Mucosa of gallbladder (tissue), 1 donor: ENCODE measurements at regions not wholly inside any gene's neighbourhood (a gene's known extent, or its start where the extent isn't known, plus 50 kb on each side); places are given as distances from the start of the nearest gene placed in this dataset.
"Not testable (repeated sequence)": the region's sequence is repeated elsewhere in the genome, so short reads cannot be mapped to it uniquely, and the experiment has no call there.

Experiments used
- DNase-seq: peaks from one replicate; pipeline ENCODE4 v3.0.0-alpha.2; 2020; ENCODE audit warnings: low spot score
- donor health status: DM: no; HTN: no; CAD: no.

GRCh38 chr3:187999821-188000220 is 154.1 kb upstream of the LPP start:
- DNase-seq: no peak

DNA sequence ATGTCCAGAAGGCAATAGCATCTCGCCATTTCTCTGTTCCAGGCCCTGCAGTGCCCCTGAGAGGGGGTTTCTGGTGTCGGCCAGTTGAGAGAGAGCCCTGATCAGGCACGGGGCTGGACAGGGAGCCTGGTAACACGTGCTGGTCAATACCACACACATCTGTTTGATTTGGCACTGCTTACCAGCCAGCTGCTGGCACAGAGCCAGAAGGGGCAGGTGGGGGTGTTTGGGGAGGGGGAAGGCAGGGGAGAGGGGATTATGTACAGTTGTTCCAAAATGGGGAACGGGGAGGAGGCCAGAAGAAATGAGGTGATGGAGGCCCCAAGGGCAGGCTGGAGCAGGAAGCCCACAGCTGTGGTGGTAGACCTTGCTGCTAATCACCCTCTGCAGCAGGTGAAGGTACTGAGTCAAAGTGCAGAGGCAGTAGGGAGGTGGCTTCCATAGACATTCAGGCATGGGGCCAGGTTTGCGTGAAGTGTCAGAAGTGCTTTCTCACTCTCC is 153.5 kb upstream of the LPP start:
- DNase-seq: peak; percentile 45

GRCh38 chr3:188001093-188001492 is 152.9 kb upstream of the LPP start:
- no peak for DNase-seq

DNA sequence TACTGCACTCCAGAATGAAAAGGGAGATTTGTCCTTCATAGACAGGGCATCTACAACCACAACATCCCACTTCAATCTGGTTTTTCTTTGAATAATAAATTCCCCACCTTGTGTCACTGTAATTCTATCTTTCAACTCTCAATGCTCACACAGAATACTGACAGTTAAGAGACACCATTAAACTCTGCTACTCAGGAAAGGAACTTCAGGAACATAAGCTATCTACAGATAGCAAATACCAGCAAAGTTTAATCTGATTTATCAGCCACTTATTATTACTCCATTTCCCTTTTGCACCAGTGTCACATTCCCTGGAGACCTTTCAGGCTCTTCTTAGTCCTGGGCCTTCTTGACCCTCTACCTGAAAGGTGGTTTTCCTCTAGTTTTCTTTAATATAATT is 152.0 kb upstream of the LPP start:
- DNase-seq: no peak

- DNase-seq: no peak
Measured at GRCh38 chr3:188002626-188003138, 151.3 kb upstream of the LPP start.

GRCh38 chr3:188003188-188004171 is 150.5 kb upstream of the LPP start:
- DNase-seq: peak; percentile 71

DNA sequence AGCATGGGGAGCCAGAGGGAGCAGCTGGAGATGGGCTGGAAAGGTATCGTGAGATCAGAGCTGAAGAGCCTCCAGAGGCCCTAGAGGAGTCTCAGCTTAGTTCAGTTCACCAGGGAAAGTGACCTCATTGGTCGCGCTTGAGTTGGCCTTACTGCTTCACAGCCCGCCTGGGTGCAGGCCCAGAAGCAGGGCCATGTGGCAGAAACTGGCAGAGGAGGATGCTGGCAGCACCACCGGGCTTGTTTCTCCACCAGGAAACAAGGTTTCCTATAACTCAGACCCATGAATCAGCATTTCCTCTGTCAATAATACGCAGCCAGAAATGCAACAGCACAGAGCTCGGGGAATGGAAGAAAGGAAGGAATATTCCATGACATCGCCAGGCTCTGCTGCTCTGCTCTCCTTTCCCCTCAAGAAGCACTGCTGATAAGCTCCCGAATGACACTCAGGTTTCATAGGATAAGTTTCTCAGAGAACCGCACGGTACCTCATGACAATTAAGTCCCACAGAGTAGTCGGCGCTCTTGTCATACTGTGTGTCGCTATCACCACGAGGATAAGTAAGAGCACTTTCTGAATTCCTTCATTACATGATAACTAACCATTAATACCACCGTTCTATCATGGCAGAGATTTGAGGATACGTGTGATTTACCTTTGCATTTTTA is 147.1 kb upstream of the LPP start:
- DNase-seq: no peak

- DNase-seq: no peak
Measured at GRCh38 chr3:188007897-188008296, 146.1 kb upstream of the LPP start.

DNA sequence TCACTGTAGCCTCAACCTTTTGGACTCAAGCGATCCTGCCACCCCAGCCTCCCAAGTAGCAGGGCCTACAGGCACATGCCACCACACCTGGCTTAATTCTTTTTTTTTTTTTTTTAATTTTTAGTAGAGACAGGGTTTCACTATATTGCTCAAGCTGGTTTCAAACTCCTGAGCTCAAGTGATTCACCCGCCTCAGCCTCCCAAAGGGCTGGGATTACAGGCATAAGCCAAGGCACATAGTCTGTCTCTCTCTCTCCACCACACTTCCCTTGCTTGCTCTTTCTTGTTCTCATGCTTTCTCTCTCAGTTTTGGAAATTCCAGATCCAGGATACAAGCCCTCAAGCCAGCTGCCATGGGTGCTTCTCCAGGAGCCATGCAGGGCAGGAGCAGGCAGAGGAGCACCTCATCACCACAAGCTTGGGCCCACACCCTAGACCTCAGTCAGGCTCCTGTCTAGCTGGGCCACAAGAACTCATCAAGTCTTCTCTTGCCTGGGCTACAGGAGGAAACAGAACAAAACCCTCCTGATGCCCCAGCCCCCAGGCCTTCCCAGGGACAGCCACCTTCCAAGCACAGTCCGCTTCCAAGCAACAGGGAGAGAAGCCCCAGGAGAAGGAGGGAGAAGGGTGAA is 145.3 kb upstream of the LPP start:
- no peak for DNase-seq

- DNase-seq: no peak
Measured at GRCh38 chr3:188010478-188010877, 143.5 kb upstream of the LPP start.

- DNase-seq: no peak
Measured at GRCh38 chr3:188019727-188020126, 134.2 kb upstream of the LPP start.

GRCh38 chr3:188021041-188021440 is 132.9 kb upstream of the LPP start:
- no peak for DNase-seq

DNA sequence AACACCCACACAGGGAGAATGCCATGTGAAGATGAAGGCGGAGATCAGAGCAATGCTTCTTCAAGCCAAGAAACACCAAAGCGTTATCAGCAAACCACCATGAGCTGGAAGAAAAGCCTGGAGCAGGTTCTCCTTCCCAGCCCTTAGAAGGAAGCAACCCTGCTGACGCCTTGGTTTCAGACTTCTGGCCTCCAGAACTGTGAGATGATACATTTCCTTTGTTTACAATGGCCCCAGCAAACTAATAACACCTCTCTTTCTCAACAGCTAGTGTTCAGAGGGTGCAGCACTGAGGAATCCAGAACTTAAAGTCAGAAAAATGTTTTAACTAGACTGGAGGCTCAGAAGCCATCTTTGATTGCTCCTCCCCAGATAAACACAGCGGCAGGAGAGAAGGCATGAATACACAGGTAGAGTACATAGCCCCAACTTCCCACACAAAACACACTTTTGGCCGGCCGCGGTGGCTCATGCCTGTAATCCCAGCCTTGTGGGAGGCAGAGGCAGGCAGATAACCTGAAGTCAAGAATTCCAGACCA is 132.4 kb upstream of the LPP start:
- DNase-seq: no peak

GRCh38 chr3:188022902-188023301 is 131.1 kb upstream of the LPP start:
- DNase-seq: not testable (repeated sequence)

DNA sequence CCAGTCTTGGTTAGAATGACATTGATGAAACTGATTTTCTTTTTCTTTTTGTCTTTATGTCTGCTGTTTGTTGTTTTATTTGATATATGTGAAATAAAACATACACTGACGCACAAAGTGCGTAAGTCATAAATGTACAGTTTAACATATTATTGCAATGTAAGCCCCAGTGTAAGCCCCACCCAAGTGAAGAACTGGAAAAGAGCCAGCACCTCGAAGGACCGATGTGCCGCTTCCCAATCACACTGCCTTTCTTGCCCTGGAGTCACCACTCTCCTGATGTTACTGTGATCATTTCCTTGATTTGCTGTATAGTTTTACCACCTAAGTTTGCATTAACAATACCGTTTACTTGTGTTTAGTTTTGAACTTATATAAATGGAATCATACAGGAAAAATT is 128.4 kb upstream of the LPP start:
- DNase-seq: no peak

GRCh38 chr3:188026191-188026968 is 127.6 kb upstream of the LPP start:
- DNase-seq: no peak

DNA sequence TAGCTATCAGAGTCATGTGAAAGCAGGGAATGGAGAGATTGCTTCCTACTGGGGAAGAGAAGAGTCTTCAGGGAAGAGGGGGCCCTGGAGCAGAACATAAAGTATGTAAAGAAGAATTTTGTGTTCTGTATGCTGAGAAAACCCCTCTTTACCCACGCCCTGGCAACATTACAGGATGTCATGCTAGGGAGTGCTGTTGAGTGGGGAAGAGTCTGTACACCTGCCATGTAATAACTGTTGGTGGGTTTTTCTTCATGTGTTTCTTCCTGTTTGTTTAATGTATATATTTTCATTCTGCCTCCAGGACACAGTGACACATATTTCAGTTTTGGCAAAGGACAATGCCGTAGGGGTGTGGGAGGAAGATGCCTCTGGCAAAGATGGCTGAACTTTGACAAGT is 122.8 kb upstream of the LPP start:
- DNase-seq: no peak

GRCh38 chr3:188034989-188035388 is 119.0 kb upstream of the LPP start:
- DNase-seq: no peak

DNA sequence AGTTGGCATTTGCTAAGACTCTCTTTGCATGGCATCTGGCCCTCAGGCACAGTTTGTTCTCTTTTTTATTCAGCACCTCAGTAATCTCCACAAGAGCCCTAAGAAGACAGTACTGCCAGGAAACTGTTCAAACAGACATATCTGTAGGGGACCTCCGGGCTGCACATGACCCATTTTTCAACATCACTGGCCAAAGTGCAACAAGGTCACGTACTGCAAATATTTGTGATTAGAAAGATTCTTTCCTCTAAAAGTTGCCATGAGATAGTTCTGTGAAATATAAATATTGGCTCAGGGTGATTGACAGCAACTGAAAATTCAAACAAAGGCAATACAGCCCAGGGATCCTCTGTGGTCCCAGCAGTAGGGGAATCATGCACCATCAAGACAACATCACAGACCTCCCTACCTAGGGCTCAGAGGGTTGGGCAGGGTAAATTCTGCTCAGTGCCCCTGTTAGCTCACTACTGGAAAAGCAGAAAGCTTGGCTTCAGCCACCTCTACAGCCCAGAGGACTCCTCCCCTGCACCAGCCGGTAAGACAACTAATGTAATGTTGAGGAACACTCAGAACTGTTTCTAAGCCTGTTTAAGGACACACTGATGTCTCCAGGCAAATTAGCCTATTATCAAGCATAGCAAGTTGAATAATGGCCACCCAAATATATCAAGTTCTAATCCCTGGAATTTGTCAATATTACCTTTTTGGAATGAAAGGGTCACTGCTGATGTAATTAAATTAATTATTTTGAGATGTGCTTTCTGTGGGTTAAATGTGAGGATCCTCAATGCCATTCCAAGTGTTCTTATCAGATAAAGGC is 117.4 kb upstream of the LPP start:
- peak; percentile 82 for DNase-seq

GRCh38 chr3:188037195-188037718 is 116.7 kb upstream of the LPP start:
- DNase-seq: peak; percentile 45
